Medulla oblongata (tissue), 1 donor: ENCODE measurements at regions not wholly inside any gene's neighbourhood (a gene's known extent, or its start where the extent isn't known, plus 50 kb on each side); places are given as distances from the start of the nearest gene placed in this dataset.

ENCODE experiments used
- DNase-seq: peaks from one replicate; pipeline ENCODE4 v3.0.0-alpha.2; 2015; ENCODE audit errors: extremely low spot score

DNA sequence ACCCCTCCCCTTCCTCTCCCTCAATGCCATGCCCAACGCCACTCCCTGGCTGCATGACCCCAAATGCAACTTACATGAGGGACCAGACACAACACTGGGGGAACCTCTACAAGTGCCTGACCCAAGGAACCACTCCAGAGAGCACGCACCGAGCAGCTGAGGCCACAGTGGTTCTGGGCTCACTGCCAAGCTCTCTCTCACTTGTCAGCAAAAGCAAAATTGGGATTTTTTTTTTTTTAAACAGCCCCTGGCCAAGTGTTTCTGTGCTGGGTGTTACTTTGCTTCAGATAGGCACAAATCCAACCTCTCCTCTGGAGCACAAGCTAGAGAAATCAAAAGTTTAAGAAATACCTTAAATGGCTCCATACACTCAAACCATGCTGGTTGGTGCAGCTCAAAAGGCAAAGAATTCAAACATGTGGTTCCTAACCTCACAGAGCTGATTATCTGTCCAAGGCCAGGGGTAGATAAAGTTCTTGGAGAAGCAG, 363.0 kb downstream of the SETD4 start:
- peak; percentile 87 for DNase-seq

DNA sequence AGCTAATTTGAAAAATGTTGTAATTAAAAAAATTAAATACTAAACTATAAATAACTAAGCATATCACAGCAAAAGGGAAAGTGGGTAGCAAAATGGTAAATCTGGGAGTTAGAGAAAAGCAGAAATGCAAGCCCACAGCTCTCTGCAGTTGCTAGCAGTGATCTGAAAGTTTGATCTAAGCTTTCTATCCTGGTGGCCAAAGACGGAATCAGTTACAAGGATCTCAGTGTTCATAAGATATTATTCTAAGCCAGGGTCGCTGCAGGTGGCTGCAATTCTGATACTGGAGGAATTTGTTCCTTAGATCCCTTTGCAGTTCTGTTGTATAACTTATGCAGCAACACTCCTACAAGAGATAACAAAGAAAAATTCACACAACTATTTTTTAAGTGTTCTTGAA, 363.7 kb downstream of the SETD4 start:
- DNase-seq = peak; percentile 42

DNA sequence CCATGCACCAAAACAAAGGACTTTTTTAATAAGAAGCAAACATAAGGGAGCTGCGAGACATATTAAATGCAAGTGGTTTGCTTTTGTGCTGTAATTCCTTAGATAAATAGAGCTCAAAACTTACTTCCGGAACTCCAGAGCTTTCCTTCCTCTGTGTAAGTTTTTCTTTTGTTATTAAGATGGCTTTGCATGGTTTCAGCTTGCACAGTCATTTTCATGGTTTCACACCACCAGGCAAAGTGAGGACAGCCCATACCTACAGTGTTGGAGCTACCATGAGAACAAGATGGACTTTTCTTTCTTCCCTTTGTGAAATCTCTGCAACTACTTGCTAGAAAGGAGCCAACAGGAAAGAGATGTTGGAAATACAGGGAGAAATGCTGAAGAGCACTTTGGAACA, 368.0 kb downstream of the SETD4 start:
- DNase-seq = no peak

DNA sequence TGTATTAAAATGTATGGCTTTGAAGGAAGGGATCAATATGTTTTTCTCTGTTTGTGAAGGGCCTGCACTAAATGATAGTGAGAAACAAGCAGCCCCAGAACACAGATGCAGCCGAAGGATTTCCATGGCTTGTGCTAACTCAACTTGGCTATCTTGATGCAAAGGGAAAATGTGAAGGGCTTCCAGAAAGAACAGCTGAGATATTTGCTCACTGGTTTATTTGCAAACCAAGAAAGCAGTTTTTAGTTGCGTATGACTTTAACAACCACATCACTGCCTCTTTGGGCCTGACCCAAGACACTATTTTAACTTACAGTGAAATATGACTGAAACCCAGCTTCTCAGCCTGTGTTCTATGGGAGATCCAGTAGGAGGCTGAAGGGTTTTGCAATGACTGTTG, 369.9 kb downstream of the SETD4 start:
- DNase-seq = no peak

DNA sequence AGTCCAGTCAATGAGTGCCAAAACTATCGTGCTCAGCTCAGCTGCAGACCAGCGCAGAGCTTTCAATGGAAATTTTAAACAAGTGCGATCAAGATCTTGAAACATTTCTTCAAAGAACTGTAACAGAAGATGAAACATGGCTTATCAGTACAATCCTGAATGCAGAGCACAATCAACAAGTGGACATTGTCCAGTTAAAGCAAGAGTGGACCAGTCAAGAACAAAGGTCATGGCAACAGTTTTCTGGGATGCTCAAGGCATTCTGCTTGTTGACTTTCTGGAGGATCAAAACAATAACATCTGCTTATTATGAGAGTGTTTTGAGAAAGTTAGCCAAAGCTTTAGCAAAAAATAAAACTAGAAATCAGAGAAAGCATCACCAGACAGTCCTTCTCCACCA, 374.2 kb downstream of the SETD4 start:
- no peak for DNase-seq

DNA sequence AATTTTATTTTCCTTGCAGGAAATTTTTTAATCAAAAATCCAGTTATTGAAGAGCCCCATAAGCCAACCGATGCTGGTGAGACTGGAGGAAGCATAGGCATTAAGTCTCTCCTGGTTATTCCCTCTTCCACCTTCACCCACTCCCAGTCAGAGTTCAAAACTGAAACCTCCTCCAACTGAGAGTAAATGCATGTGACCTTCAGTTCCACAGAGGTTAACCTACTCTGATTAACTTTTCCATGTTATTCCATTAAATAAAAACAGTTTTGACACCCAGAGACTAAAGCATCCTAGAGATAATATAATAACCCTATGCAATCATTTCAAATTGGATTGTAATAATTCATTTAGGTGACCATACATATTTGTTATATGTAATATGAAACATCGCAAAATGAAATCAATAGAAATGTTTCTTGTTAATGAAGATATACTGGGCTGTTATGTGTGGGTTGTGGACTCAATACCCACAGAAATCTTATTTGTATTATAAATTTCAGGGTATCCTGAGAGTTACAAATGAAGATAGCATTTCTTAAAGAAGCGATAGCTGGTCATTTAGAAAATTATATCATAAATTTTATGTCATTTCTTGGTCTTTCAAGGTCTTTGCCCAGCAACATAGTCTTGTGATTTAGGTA, 376.5 kb downstream of the SETD4 start:
- DNase-seq = no peak

DNA sequence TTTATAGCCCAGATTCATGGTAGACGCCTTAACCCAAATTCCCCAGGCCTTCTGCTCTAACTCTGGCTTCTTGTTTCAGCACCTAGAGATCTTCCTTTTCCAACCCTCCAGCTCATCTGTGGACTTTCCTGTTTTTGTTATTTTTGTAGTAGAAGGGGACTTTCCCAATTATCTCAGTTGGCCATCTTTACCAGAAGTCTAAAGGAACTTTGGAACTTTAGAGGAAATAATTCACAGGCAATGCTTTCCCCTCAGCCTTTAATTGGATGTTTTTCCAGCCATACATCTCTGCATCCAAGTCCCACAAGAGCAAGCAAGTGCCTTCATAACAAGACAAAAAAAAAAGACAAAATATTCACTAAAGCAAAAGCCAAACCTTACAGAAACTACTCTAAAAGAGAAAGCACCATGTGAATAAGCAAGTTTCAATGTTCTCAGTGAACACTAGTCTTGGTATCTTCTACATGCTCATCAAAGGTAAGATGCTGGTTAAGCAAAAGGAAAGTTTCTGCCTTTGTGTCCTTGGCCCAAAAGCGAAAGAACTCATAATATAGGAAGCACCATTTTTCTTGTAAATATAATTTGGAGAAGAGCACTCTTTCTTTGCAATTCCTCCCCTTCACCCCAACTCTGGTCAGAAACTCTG, 377.3 kb downstream of the SETD4 start:
- DNase-seq = no peak

DNA sequence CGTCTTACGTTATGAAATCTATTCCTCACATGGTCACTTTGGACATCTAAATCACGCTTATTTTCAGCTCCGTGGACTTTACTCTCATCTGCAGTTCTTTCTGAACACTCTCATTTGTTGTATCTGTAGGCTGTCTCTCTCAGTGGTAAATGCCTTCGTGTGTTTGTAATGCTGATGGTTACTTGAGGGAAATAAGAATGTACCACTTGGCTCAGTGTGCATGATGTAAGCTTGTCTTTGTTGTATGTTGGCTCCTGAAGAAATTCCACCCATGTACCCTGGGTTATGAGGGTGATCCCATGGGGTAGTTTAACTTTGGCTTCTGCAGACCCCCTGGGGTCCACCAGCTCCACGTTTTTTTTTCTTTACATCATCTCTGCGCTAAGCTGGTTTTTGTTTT, 378.4 kb downstream of the SETD4 start:
- DNase-seq = no peak

DNA sequence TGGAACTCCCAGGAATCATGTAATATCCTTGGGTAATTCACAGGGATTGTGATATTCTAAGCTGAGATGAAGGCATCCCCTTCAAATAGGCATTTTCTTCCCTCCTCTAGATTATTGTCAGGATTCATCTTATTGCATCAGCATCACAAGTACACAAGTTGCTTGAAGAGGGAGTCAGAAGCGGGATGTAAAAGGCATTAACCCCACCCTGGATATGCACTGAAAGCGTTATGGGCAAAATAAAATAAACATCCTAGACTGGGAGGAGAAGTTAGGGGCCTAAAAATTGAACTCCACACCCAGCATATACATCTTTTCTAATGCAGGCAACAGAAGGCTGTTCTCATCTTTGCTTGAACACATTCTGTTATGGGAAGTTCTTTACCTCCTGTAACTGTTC, 381.2 kb downstream of the SETD4 start:
- DNase-seq = no peak

DNA sequence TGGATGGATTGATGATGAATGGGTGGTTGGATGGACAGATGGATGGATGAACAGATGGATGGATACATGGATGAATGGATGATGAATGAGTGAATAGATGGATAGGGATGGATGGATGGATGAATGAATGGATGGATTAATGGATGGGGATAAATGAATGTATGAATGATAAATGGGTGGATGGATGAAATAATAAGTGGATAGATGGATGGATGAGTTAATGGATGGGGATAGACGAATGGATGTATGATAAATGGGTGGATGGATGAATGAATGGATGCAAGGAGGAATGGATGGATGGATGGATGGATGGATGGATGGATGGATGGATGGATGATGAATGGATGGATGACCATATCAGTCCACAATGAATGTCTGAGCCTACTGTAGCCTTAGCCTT, 381.9 kb downstream of the SETD4 start:
- no peak for DNase-seq

DNA sequence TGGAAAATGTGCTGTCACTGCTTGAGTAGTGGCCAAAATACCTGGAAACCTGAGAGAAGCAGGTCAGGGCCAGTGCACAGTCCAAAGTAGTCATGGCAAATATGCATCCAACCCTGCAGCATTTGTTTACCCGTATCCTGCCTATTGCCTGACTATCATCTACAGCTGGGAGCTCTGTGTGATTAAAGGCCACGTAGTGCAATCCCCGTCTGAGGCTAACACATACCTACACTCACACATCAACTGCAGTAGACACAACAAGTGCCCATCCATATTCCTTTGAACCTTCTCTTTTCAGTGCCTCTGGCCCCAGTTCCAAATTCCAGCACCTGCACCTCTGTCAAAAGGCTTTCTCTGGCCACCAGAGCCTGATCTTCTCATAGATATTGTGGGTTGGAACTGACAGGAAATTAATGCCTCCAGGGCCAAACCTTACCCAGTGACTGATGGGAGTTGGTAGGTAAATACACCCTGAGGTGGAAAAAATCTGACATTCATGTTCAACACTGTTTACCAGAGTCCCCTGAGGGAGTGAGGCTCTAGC, 383.0 kb downstream of the SETD4 start:
- no peak for DNase-seq

DNA sequence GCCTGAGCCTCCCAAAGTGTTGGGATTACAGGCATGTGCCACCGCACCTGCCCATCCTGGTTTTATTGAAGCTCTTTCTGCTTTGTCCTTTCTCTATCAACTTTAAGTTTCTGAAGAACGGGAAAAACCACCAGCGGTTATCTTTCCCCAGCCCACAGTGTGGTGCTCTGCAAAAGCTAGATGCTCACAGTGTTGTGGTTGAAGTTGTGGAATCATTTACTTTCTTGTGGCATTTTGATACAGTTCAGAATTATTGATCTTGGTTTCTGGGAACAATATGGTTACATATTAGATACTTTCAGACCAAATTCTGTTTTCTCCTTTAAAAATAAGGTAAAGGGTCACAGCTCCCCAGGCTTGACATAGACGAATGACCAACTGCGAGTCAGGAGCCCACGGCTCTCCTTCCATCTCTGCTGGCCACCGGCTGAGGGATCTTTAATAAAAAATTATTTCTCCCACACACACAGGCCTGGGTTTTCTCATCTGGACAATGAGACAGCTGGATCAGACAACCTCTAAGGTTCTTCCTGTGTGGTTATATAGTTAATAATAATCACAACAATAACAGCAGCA, 385.3 kb downstream of the SETD4 start:
- no peak for DNase-seq

DNA sequence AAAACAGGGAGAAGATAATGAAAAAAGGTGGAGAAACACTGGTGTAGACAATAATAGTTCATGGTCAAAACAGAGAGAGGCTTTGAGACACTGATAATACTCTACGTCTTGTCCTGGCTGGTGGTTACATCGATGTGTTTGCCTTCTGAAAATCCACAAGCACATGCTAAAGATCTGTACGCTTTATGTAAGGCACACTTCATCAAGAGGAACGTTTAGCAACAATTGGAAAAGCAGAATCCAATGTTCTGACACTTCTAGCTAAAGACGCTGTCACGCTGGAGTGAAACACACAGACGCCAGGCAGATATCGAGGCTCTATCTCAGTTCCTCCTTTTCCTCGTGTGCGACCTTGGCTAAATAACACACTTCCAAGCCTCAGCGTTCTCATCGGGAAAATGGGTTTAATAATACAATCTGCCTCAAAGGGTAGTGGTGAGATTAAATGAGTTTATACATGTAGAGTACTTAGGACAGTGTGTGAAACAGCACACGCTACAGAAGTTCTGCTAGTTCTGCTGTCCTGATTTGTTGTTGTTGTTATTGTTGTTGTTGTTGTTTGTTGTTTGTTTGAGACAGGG, 386.1 kb downstream of the SETD4 start:
- no peak for DNase-seq

DNA sequence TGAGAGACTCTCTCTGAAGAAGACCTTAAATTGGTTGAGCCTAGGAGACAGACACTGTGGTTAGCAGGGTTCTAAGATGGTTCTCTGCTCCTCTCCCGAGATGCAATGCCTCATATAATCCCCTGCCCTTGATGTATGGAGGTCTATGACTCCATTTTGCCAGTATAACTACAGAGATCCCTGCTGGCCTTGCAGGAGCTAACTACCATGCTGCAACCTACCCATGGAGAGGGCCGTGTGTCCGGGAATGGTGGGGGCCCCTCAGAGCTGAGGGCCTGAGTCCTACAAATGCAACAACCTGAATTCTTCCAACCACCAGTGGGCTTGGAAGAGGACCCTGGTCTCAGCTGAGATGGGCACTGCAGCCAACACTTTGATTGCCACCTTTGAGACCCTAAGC, 388.0 kb downstream of the SETD4 start:
- no peak for DNase-seq

DNA sequence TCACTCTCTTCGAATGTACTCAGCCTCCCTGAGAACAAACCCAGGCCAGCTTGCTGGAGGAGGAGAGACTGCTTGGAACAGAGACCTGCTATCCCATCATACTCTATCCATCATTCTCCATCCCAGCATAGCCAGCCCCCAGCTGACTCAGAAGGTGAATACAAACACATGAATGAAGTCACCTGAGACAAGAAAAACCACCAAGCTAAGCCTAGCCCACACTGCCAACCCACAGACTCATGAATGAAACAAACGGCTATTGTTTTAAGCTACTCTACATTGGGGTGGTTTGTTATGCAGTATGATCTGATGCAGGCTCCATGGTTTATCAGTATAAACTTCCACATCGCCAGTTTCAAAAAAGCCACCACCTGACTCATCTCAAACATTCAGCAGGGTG, 395.6 kb downstream of the SETD4 start:
- no peak for DNase-seq

DNA sequence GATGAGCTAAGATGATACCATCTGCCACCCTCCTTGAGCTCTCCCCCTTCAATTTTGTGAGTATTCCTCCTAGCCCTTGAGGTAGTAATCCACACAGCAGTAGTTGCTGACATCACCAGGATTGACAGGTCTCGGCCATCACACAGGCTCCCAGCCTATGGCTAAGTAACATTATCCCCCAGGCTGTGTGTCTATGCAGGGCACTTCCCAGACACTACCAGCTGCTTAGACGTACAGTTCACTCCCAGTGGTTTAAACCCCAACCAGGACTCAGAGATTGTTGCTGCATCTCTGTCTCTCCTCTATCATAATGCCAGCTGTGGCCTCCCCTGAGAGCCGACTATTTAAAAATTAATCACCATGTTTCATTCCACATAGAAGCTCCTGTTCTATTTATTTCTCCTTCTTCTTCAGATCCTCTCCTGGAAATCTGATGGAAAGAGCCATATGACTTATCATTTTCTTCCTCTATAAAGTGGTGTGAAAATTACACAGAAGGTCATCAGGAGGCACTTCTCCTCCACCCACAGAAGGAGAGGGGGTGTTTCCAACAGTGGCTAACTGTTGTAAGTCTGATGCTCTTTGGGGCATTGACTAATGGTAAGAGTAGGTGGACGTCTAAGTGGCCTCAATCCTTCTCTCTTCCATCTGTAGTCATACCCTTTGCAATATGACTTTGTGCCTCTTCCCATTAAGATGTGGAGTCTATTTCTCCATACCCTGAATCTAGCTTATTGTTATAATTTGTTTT, 396.3 kb downstream of the SETD4 start:
- no peak for DNase-seq

DNA sequence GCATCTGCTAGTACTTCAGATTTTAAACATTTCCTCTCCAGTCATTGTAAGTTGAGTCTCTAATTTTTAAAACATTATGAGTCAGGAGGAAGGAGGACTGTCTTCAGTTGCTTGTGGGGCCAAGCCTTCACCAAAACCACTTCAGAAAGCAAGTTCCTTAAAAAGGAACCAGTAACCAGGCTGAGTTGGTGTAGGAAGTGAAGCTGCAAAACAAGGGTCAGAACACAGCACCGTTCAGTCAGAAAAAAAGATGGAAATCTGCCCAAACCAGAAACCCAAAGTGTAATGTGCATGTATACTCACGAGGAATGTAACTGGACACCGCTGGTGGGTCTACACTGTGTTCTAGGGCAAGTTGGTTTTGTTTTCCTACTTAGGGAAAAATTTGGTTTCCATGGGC, 402.1 kb downstream of the SETD4 start:
- DNase-seq = peak; percentile 74

DNA sequence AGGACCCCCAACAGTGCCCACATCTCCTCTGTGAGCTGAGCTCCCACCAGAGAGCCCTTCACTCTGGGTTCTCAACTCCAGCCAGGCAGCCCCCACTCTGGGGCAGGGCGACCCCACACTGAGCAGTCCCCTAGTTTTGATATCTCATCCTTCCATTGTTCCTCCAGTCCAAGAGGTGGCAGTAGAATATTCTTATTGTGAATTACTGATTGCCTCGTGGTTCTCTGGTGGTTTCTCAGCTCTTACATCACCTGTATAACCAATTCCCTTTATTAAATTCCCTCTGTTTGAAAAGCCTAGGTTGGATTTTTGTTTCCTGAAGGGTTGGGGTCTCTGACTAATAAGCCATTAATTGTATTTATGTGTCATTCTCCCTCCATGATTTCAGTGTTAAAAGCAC, 407.5 kb downstream of the SETD4 start:
- DNase-seq = no peak

DNA sequence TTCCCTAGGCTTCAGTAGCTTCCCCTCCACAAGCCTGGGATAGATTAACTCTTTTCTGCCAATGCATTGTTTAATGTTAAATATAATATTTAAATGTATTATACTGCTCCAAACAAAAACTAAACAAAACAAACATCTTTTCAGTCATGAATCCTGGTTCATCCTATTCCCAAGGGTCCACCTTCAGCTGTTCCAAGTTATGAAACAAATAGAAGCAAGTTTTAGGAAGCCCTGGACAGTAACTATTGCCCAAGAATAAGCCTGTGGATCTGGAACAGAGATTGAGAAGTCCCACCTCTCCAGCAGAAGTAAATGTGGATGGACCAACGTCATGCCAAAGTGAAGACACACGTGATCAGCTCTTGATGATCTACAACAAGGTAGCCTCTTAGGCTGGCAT, 408.1 kb downstream of the SETD4 start:
- DNase-seq = no peak

DNA sequence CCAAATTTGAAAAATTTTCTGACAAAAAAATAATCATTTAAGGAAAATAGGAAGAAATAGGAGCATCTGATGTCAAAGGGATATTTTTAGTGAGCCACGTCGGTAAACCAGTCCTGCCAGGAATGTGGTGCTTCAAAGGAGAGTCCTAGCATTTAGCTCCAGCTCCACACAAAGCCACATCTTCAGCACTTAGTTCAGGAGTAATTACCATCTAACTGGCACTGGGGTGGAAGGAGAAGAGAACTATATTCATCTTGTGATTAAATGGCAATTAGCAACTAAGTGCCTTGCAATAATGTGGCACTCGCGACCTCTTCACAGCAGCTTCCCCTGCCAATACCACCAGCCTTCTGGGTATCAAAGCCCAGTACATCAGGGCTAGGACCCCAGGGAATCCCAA, 409.1 kb downstream of the SETD4 start:
- DNase-seq = no peak

DNA sequence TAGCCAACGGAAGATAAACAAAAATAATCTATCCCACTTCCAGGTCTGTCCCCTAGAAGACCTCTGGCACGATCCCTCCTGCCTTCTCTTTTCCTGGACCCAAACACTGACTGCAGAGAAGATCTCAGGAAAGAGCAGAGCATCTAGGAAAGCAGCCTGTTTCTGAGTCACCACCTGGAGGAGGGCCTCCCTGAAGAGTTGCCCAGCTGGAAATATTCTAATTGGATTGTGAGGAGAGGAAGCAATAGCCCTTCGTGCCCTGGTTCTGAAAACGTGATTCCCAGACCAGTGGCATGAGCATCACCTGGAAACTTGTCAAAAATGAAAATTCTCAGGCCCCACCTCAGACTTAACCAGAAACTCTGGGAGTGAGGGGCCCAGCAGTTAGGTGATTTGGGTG, 411.1 kb downstream of the SETD4 start:
- DNase-seq = no peak

DNA sequence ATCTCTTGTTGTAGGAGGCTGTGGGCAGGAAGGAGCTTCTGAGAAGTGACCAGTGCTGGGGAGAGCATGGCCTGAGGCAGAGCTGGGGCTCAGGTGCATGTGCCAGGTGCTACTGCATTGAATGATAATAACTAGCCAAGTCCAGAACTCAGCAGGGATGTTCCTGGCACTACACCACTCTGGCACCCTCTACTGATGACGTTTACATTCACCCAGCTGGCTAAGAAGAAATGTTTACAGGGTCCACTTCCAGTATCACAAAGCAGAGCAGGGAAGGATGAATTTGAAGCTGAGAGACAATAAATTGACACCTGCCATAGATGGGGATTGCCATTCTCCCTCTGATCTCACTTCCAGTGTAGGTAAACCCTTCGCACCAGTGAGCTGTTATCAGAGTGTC, 411.8 kb downstream of the SETD4 start:
- no peak for DNase-seq
